H7 (cell line): ENCODE measurements at regions not wholly inside any gene's neighbourhood (a gene's known extent, or its start where the extent isn't known, plus 50 kb on each side); places are given as distances from the start of the nearest gene placed in this dataset.

ENCODE experiments used
- DNase-seq: peaks from one replicate; pipeline ENCODE4 v3.0.0; 2012
- H3K27me3 ChIP-seq: 2 replicates; pipeline ENCODE4 v1.6.0; 2011; ENCODE audit warnings: mild to moderate bottlenecking, low read length; ENCODE audit not compliant: control insufficient read depth, insufficient read depth
- H3K36me3 ChIP-seq: replicated peaks from 2 replicates; pipeline ENCODE4 v1.5.1; 2011; ENCODE audit warnings: low read length; ENCODE audit not compliant: control insufficient read depth, insufficient read depth
- H3K4me3 ChIP-seq: 2 replicates; pipeline ENCODE4 v1.5.1; 2011; ENCODE audit warnings: low read depth, mild to moderate bottlenecking, control low read depth, low read length, moderate library complexity; ENCODE audit not compliant: insufficient read depth

GRCh38 chr6:139863346-139863745 is 488.9 kb upstream of the CITED2 start:
- no peaks in the 10 kb centered on the region for H3K36me3 ChIP-seq
- DNase-seq: no peak
- no peak overlapping the region for H3K4me3 ChIP-seq
- no peaks in the 10 kb centered on the region for H3K27me3 ChIP-seq

- no peaks in the 10 kb centered on the region for H3K27me3 ChIP-seq
- no peak overlapping the region for H3K4me3 ChIP-seq
- no peaks in the 10 kb centered on the region for H3K36me3 ChIP-seq
- no peak for DNase-seq
These were observed 487.9 kb upstream of the CITED2 start for GRCh38 chr6:139862311-139862710.

GRCh38 chr6:139860203-139860602 is 485.8 kb upstream of the CITED2 start:
- no peak for DNase-seq
- H3K36me3 ChIP-seq: no peaks in the 10 kb centered on the region
- H3K4me3 ChIP-seq: no peak overlapping the region
- H3K27me3 ChIP-seq: no peaks in the 10 kb centered on the region

GRCh38 chr6:139858429-139858828 is 484.0 kb upstream of the CITED2 start:
- Histone ChIP-seq H3K36me3 (no peaks in the 10 kb centered on the region), H3K4me3 (no peak overlapping the region), H3K27me3 (no peaks in the 10 kb centered on the region)
- DNase-seq: no peak

- no peak for DNase-seq
- no peaks in the 10 kb centered on the region for H3K27me3 ChIP-seq
- no peak overlapping the region for H3K4me3 ChIP-seq
- no peaks in the 10 kb centered on the region for H3K36me3 ChIP-seq
These were observed 482.7 kb upstream of the CITED2 start for GRCh38 chr6:139857143-139857542.

GRCh38 chr6:139856562-139856961 is 482.1 kb upstream of the CITED2 start:
- H3K36me3 ChIP-seq: no peaks in the 10 kb centered on the region
- no peaks in the 10 kb centered on the region for H3K27me3 ChIP-seq
- DNase-seq: no peak
- H3K4me3 ChIP-seq: no peak overlapping the region

GRCh38 chr6:139855671-139856311 is 481.3 kb upstream of the CITED2 start:
- no peak overlapping the region for H3K4me3 ChIP-seq
- no peak for DNase-seq
- no peaks in the 10 kb centered on the region for H3K36me3 ChIP-seq

GRCh38 chr6:139853302-139853992 is 479.0 kb upstream of the CITED2 start:
- Histone ChIP-seq H3K4me3 (no peak overlapping the region), H3K36me3 (no peaks in the 10 kb centered on the region), H3K27me3 (no peaks in the 10 kb centered on the region)
- no peak for DNase-seq

More at GRCh38 chr6:139855671-139856311, 481.3 kb upstream of the CITED2 start:
- no peaks in the 10 kb centered on the region for H3K27me3 ChIP-seq

GRCh38 chr6:139852488-139853140 is 478.2 kb upstream of the CITED2 start:
- H3K27me3 ChIP-seq: no peaks in the 10 kb centered on the region
- DNase-seq: no peak
- H3K4me3 ChIP-seq: no peak overlapping the region
- no peaks in the 10 kb centered on the region for H3K36me3 ChIP-seq

GRCh38 chr6:139852067-139852466 is 477.6 kb upstream of the CITED2 start:
- DNase-seq: no peak
- no peaks in the 10 kb centered on the region for H3K36me3 ChIP-seq
- no peaks in the 10 kb centered on the region for H3K27me3 ChIP-seq
- H3K4me3 ChIP-seq: no peak overlapping the region

- Histone ChIP-seq H3K36me3 (no peaks in the 10 kb centered on the region), H3K27me3 (no peaks in the 10 kb centered on the region), H3K4me3 (no peak overlapping the region)
- no peak for DNase-seq
These were observed 476.8 kb upstream of the CITED2 start for GRCh38 chr6:139851206-139851605.

GRCh38 chr6:139850512-139850911 is 476.1 kb upstream of the CITED2 start:
- H3K36me3 ChIP-seq: no peaks in the 10 kb centered on the region
- no peak for DNase-seq
- H3K27me3 ChIP-seq: no peaks in the 10 kb centered on the region
- H3K4me3 ChIP-seq: no peak overlapping the region

- Histone ChIP-seq H3K36me3 (no peaks in the 10 kb centered on the region), H3K4me3 (no peak overlapping the region), H3K27me3 (no peaks in the 10 kb centered on the region)
- no peak for DNase-seq
These were observed 473.0 kb upstream of the CITED2 start for GRCh38 chr6:139847457-139847813.

GRCh38 chr6:139846538-139847456 is 472.3 kb upstream of the CITED2 start:
- Histone ChIP-seq H3K36me3 (no peaks in the 10 kb centered on the region), H3K4me3 (no peak overlapping the region), H3K27me3 (no peaks in the 10 kb centered on the region)
- peak; percentile 39 for DNase-seq
